SKM-1 treated with dmso at 0.1 percent for 144 hours (cell line): ENCODE measurements at regions not wholly inside any gene's neighbourhood (a gene's known extent, or its start where the extent isn't known, plus 50 kb on each side); places are given as distances from the start of the nearest gene placed in this dataset.

ENCODE experiments used
- DNase-seq: peaks from one replicate; lab custom pipeline; 2025; ENCODE audit not compliant: unreplicated experiment; lab: John Stamatoyannopoulos, UW

DNA sequence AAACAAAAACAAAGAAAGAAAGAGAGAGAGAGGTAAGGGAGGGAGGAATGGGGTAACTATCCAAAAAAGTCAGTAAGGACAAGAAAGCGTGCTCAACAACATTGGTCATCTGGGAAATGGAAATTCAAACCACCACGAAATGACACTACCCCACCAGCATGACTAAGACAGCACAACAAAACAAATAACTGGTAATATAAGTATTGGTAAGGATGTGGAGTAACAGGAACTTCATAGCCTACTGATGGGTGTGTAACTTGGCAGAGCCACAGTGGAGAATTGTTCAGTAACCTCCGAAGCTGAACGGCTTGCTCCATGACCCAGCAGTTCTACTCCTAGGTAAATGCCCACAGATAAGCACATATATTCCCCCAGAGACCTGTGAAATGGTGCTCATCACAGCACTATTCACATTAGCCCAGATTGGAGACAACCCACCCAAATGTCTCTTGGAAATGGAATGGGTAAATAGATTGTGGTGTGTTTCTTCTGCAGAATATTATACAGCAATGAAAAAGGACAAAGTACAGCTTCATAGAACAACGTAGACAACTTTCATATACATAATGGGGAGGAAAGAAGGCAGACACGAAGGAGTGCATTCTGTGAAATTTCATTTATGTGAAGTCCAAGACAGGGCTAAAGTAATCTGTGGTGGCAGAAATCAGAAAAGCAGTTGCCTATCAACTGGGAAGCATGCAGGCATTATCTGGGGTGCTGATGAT lies 95.5 kb upstream of the ATP6AP2 start:
- no peak for DNase-seq

DNA sequence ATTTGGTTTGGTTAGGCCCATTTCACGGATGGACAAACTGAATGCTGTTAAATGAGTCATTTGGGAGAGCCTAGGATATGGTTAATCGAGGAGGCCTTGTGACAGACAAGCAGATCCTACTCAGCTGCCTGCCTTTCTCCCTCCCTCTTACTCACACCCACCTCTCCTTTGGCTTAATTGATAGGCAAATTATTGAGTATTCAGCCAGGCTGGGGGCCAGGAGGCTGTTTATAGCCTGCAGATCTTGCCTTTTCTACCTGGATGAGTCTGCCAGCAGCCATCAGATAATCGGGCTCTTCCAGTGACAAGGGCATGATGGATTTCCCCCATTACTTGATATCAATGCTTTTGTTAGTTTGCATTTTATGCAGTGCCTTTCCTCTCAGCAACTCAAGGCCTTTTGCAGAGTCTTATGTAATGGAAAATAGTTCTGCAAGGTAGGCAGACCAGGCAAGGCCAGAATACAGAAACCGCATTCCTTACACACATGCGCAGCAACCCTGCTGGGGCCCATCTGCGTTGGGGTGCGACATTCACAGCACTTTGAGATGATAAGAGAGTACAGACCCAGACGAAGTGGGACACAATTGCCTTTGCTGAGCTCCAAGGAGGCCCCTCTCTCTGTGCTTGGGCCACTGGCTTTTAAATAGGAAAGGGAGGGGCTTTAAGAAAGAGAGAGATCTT lies 96.2 kb upstream of the ATP6AP2 start:
- no peak for DNase-seq

DNA sequence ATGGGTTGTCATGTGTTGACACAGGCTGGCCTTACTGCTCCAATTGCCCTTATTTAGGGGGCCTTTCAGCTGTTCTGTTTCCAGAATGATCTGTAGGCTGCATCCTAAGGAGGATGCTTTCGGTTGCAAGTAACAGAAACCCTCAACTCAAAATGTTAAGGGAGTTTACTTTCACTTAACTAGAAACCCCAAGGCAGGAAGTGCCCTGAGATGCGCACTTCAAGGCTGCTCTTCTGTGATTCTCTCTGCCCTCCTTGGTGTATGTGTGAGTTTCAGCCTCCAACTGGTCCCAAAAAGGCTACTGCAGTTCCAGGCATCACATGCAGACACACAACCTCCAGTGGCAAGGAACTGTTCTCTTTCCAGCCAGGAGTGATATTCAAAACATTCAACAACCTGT lies 97.3 kb upstream of the ATP6AP2 start:
- DNase-seq = no peak

DNA sequence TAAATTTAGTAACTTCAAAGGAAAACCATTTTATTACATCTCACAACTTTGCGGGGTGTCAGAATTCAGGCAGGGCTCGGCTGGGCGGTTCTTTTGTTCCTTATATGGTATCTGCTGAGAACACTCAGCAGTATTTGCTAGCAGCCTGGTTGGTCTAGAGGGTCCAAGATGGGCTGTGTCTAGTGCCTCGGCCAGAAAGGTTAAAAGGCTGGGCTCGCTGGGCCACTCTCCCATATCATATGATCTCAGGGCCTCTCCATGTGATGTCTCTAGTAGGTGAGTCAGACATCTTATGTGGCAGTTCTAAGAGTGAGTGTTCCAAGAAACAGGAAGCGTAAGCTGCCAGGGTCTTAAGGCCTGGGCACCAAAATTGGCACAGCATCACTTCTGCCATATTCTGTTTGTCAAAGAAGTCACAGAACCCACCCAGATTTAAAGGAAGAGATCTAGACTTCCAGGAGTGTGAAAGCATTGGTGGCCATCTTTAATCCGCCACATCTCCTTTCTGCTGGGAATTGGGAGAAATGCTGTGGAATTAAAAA lies 100.9 kb upstream of the ATP6AP2 start:
- no peak for DNase-seq

DNA sequence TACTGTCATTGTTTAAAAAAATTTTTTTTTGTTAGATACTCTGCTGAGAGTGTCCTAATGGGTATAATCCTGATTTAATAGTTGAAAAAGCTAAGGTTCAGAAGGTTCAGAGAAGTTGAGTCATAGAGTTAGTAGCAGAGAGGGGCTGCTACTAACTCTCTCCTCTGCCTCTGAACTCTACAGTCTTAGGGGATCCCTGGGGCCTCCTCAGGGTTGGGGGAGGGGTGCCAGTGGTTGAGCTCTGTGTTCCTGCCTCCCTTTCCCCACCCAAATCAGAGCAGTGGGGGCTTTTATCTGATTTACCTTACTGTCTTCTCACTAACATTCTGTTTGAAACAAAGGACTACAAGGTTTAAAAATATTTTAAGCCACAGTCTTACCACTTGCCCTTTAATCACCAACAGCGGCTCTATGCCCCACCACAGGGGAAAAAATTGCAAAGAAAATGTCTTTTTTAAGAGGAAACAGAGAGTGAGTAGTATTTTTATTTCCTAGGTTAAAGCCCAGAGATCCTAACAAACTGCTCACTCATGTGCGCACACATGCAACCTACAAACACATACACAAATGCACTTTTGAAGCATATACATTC lies 102.2 kb upstream of the ATP6AP2 start:
- DNase-seq = no peak

DNA sequence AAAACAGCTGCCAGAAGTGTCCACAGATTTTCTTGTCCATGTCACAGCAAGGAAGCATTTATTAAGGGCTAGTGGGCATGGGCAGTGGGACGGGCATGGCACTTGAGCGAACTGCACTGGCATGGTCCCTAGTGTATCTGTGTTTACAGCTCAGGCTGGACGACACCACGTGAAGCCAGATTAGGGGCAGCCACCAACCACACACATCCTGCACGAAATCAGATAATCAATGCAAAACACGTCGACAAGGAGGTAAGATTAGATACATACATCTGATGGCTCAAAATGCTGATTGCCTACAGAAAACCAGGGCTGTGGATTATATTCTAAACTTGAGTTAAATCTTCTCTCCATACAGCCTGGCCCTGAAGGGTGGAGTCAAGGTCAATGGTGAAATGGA lies 103.8 kb upstream of the ATP6AP2 start:
- no peak for DNase-seq

DNA sequence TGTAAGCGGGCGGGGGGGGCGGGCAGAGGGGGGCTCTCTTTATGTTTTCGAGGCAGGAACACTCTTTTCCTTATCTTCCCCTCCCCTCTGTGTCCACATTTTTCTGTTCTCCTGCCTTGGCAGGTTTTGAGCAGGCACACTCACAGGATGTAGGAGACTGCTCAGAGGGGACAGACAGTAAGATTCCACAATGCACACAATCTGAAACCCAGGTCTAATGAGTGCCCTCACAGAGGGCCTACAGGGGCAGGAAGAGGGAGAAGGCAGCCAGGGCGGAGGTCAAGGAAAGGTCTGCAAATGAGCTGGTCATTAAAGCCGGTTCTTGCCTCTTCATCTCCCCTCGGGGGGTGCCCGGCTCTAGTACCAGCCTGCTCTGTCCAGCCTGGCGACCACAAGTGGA lies 106.1 kb upstream of the ATP6AP2 start:
- no peak for DNase-seq

DNA sequence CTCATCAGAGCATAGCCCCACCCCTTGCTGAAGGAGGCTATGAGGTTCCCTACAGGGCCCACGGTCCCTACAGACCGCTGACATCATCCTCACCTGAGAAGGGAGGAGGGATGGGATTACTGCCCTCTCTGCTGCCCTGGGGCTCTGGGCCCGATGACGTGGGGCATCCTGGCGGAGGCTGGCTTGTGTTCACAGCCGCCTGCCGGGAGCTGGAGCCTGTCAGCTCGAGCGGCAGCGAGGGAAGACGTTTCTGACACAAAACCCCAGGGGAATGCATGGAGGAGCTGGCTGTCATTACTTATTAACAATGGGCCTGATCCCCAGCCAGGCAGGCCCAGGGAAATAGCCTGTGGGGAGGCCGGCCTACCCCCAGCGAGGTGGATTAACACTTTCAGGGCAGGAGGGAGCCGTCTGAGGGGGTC lies 106.6 kb upstream of the ATP6AP2 start:
- no peak for DNase-seq

DNA sequence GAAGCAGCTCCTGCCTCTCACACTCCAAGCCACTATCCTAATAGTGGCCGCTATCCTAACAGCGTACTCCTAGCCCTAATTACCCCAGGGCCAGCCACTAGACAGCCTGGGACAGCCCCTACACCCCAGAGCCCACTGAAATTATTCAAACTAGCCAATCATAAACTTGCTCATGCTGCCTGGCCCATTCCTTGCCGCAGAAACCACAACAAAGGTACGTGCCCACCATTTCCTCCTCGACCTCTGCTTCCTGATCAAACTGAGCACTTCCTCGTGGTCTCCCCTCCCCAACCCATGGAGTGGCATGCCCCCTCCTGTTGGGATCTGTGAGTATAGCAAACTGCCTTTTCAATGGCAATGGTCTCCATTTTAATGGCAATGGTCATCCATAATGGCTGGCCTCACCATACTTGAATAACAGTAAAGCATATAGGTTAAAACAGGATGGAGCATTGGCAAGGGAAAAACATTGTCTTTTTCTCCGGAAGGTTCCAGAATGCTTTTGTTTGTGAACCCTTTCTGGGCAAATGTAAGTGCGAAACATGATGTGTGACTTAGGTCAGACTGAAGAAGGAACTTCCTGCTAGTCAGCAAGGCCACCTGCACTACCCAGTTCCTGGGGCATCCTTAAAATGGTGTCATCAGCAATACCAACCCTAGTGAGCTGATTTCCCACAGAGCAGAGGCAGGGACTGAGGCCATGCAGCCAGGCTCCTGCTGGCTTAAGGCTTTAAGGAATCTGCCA lies 107.1 kb upstream of the ATP6AP2 start:
- no peak for DNase-seq

DNA sequence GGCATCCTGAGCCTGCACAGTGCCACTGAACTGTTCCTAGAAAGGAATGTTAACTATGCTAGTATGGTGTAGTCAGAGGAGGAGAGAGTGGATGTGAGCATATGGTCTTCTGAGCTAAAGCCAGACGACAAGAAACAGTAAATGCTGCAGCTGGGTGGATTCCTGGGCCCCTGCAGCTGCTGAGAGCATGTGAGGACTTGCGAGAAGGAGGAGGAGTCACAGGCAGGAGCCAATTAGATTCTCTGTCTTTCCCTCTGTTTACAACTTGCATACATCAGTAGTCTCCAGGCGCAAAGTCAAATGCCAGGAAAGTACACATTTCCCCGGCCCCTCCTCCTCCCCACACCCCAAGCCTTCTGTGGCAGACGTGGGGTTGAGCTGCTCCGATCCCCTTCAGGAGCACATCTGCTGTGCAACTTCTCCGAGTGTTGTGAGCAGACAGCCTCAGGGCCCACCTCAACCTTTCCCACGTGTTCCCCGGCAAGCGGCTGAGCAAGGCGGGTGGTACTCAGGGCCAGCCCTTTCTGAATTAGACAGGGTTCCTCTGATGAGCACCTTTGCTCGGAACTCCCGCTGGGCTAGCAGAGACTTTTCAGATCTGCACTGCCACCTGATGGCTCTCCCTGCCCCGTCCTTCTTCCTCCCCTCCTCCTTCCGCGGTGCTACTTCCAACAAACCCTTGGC lies 108.7 kb upstream of the ATP6AP2 start:
- no peak for DNase-seq

DNA sequence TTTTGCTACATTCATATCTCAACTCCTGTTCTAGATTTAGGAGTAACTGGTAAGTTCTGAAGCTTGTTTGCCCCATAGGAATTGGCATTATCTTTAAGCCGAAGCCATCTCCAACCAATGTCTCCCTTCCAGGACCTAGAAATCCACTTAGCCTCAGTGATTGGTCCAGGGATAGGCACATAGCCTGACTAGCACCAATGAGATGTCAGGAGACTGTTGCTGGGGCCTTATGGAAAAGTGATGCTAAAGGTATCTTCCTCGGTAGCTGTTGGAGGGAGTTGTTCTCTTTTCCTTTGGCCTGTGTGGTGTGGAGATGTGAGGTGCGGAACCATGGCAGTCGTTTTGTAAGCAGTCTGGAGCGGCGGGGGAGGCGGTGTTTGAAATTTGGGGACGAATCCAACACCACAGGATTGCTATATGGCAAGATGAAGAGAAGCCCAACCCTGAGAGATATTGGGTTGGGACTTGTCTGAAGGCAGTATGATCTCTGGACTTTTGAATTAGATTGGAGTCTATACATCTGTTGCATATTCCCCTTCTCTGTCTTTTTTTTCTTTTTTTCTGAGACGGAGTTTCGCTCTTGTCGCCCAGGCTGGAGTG lies 109.8 kb upstream of the ATP6AP2 start:
- DNase-seq = no peak

DNA sequence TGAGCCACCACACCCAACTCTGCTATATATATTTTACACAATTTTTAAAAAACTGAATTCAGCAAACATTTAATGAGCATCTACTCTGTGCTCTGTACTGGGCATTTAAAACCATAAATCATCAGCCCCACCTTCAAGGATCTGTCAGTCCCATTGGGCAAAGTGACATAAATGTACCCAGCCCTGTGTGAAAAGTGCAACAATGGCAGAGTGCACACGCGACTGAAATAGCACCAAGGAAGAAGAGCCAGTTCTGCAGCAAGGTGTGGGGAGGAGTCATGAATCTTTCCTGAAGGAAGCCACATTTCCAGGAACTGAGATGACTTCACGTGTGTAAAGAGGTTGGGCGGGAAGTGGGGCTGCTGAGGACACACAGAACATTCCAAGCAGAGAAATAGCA lies 111.5 kb upstream of the ATP6AP2 start:
- no peak for DNase-seq

DNA sequence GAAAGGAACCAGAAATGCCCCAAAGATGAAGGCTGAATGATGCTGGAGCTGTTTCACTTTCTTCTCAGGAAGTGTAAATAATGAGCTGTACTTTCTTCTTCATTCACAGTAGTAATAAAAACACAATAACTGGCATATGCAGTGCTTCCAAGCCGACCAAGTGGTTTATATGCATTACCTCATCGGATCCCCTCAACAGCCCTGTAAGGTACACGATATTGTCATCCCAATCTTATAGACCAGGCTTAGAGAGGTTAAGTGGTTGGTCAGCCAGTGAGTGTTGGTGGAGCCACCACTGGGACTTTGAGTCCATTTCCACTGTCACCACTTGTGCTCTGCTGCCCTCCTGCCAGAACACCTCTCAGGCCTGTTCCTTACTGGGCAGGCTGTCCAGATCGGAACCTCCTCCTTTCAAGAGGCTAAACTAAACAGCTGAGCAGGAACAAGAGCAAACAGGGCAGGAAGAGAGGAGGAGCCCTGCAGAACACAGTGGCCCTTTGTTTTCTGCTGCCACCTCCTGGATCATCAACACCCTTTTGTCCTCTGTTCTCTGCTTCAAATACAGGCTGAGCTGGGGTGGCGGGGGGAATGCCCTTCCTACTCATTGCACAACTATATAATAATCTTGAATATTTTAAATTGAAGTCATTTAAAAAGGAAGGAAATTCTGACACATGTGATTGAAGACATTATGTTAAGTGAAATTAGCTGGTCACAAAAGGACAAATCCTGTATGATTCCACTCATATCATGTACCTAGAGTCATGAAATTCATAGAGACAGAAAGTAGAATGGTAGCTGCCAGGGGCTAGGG lies 112.5 kb upstream of the ATP6AP2 start:
- peak; percentile 55 for DNase-seq

DNA sequence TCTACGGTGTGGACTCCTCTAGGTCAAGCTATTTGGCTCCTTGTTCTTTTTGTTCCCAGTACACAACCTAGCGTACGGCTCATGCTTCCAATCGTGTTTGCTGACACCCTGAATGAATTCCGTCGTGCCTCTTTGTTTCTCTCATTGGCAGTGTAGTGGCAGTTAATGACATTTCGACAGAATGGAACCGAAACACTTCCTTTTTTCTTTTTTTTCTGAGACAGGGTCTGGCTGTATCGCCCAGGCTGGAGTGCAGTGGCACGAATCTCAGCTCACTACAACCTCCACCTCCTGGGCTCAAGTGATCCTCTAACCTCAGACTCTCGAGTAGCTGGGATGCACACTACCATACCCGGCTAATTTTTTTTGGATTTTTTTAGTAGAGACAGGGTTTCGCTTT lies 113.3 kb upstream of the ATP6AP2 start:
- no peak for DNase-seq

DNA sequence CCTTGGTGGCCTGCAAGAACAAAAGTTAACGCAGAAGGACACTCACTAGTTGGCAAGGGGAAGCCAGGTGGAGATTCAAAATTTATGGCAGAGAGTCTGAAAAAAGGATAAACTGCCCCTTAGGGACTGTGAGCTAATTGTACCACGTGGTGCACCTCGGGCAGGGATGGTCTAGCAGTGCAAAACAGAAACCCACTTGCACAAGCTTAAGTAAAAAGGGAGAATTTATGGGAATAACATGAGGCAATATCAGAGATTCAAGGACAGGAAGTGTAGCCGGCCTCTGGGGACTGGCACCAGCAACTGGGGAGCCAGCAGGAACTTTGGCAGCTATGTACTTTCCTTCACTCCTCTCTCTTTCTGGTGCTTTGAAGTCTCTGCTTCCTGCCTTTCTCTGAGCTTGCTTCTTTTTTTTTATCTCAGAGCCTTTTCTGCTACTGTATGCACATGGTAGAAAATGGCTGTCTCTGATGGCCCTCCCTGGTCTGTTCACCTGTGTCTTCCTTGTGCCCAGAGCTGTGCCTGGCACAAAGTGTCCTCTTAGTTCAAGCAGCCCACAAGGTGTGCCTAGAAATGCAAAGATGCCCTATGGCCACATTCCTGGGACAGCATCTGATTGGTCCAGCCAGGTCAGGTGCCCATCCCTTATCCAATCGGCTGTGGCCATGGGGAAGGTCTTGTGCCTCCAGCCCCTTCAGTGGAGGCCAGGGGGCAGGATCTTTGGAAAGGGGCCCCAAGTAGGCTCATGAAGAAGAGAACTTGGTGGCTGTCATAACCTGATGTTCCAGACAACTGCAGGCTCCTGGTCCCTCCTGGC lies 114.8 kb upstream of the ATP6AP2 start:
- DNase-seq = no peak

DNA sequence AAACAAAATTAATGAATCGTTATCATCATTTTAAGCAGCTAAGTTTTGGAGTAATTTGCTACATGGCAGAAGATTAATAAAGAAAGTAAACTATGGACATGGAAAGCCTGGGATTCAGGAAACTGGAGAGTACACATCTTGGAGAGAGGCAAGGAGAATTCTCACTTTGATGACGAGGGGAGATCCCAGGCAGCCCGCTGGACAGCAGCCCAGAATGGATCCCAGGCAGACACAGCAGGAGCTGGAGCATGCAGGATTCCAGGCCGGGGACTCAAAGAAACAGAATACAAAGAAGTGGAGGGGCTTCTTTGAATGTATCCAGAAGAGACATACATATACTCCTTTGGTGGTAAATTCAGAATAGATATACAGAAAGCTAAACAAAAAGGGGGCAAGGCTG lies 118.0 kb upstream of the ATP6AP2 start:
- no peak for DNase-seq

DNA sequence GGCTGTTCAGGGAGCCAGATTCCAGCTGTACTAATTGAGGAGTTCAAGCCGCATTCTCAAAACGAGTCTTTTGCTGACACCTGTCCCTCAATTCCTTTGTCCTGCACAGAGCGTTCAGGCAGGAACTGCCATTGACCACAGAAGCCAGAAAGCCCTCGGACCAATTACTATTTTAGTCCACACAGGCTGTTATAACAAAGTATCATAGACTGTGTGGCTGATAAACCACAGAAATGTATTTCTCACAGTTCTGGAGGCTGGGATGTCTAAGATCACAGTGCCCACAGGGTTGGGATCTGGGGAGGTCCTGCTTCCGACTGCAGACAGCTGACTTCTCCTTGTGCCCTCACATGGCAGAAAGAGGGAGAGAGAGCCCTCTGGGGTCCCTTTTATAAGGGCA lies 119.8 kb upstream of the ATP6AP2 start:
- DNase-seq = no peak

DNA sequence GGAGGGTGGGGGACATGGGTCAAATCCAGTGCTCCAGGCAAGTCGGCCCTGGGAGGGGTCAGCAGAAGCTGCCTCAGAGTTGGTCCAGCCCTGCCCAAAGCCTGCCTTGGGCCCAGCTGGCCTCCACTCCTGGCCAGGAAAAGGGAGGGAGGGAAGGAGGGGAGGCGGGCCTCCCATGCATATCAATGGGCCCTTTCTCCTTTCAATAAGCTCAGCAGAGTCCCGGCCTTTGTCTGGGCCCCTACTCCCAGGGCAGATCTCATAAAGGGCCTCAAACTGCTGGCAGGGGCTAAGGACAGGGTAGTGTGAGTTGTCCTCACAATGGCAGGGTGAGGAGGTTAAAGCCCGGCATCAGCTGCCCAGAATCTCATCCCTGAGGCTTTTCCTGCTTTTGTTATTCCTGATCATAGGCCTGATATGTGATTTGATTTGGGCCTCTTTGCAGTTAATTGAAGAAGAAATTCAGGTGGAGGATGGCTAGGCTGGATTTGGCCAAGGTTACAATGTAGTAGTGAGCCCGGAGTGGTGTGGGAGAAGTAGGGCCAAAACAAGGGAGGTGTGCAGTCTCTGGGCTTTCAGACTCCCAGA lies 121.1 kb upstream of the ATP6AP2 start:
- no peak for DNase-seq
